ENCODE measurements at regions not wholly inside any gene's neighbourhood (a gene's known extent, or its start where the extent isn't known, plus 50 kb on each side); places are given as distances from the start of the nearest gene placed in this dataset.

DNA sequence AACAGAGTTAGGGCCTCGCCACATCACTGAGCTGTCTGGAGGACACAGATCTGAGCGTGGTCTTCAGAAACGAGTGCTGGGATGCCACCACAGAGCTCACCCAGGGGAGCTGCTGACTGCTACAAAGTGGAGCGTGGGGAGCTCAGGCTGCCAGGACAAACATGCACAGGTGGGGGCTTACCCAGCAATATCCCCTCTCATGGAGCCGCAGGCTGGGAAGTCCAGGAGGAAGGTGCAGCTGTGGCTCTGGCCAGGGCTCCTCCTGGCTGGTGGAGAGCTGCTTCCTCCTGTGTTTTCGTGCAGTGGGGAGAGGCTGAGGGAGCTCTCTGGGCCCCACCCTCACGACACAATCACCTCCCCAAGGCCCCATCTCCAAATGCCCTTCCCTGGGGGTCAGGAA, 368.6 kb upstream of the IRX4 start:
- DNase-seq: no peak

DNA sequence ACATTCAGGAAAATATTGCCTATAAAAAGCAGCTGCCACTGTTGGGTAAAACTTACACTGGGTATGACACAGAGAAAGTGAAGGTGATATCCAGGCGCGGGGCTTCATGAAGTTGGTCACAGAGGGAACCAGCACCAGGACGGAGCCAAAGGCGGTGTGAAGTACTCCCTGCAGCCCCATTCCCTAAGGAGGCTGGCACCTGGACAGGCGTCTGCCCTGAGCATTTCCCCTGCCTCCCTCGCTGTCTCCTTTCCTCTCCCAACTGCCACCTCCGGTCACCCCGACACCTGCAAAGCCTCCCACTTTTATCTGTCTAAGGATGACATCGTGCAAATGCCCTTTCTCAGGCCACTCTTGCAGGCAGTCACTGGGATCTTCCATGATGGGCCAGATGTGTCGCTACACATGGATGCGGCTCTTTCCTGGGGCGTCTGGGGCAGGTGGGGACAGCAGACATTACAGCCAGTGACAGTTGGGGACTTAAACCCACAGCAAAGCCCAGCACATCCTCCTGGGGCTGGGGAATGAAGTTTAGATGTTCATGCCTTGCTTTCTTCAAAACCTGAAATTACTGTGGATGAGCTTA, 367.7 kb upstream of the IRX4 start:
- no peak for DNase-seq

DNA sequence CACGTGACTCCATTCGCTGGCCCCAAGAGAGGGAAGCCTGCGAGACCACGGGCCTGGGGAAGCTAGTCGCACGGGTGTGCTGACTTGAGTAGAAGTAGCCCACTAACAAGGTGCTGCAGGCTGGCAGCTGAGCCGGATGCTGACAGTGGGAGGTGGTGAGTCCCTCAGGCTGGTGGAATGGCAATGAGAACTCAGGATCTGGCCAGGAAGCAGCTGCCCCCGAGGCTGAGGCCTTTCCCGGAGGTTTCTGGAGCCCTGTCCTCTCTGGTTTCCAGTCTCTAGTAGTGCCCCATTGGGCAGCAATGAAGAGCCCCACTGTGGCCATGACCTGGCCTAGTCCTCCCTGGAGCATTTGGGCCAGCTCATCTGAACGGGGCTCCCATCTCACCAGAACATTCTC, 366.7 kb upstream of the IRX4 start:
- no peak for DNase-seq

- no peak for DNase-seq
Measured at GRCh38 chr5:2249026-2249425, 366.3 kb upstream of the IRX4 start.

DNA sequence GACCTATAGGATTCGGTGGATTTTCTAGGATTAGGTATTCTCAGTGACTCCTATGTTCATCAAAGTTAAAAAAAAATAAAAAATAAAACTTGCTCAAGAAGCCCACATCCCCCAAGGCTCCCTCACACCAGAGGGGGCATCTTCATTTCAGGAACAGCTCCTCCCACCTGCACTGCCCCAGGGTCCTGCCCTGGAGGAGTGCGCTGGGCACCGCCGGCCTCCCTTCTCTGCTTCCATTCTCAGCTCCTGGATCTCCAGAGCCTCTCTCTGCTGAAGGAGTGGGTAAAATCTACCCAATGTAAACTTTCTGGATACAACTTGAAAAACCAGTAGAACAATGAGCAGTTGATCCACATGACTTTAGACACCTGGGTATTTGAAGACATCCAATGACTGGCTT, 359.8 kb upstream of the IRX4 start:
- DNase-seq: no peak

DNA sequence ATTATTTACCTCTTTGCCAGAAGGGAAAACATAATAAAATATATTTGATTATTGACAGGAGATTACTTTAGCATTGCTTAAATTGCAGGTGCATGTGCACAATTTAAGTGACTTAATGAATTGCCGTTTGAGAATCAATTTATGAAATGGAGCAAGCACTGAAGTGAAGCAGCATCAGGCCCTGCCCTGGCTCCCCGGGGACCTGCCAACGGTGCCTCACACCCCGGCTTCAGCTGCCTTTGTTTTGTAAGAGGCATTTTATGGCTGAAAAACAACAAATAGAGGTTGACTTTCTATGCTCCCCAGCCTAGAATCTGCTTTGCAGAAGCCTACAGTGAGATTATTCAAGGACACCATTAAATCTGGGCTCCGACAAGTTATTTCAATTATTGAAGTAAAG, 359.1 kb upstream of the IRX4 start:
- no peak for DNase-seq

GRCh38 chr5:2240118-2240904, 357.6 kb upstream of the IRX4 start:
- DNase-seq: no peak

DNA sequence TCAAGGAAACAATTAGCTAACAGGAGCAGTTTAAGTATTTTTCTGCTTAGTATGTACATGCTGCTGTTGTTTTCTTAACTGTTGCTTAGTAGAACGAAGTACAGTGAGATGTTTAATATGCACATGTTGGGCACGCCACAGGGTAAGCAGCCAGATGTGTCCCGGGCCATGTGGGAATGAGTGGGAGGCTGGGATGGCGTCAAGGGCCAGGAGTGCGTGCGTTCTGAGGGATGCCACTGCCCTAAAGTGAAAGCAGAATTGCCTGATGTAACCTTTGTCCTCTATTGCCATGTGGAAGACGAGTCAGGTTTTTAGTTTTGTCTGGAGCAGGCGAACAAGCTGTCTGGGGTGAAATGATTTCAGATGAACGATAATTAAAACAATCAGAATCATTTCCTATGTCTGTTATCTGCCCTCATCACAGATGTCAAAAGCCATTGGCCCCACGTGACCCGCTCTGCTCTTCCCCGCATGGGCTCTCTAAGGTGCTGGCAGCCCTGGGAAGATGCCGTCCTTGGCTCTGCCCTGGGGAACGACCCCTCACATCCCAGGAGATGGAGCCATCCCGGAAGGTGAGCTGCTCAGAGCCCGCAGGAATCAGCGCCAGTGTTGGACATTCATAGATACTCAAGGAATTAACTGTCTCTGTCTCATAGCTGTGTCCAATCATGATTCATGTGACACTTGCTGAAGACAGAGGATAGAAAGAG, 356.6 kb upstream of the IRX4 start:
- no peak for DNase-seq

DNA sequence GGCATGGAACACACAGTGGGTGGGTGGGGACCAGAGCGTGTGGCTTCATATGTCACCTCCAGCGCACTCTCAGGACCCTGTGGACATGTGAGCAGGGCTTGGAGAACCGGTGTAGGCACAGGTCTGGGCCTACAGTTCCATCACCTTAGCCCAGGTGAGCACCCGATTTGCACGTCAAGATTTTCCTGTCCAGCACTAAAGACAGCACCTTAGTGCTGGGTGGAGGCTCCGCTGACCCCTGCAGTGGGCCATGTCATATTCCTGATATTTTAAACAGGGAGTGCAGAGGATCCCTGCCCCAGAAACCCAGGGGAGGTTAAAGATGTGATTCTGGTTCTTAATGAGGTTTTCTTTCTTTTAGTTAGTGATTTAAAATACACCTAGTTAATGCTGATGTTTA, 356.0 kb upstream of the IRX4 start:
- no peak for DNase-seq

GRCh38 chr5:2227433-2227832, 344.7 kb upstream of the IRX4 start:
- DNase-seq: no peak

DNA sequence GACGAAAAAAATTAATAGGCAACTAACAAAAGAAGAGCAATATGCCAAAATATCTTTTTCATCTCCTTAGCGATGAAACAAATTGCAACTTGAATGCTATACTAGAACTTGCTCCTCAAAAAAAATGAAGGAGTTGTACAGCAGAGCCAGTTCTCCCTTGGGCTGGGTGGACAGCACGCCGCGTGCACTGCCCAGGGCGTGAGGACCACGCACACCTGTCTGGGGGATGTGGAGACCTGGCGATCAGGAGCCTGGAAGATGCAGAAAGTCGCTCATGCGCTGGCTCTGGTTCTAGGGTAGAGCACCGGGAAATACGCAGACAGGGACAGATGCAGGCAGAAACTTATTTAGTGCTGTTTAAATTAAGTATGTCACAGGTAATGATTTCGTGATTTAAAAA, 342.0 kb upstream of the IRX4 start:
- DNase-seq: no peak

DNA sequence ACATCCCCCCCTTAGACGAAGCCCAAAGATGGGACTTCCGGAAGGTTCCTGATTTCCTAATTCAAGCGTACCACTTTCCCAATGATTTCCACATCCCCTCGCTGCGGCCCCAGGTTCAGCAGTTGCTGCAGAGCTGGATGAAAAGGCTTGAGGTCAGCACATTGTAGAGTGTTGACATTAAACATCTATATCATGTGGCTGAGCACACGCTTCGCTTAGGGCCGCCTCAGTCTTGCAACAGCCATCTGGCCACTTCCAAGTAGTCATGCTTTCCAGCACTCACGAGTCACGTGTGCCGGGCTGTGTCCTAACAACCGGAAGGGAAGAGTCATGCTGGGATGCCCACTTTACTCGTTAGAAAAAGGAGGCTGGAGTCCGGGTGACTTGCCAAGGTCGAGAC, 340.6 kb upstream of the IRX4 start:
- no peak for DNase-seq

GRCh38 chr5:2222246-2222992, 339.7 kb upstream of the IRX4 start:
- DNase-seq: no peak

DNA sequence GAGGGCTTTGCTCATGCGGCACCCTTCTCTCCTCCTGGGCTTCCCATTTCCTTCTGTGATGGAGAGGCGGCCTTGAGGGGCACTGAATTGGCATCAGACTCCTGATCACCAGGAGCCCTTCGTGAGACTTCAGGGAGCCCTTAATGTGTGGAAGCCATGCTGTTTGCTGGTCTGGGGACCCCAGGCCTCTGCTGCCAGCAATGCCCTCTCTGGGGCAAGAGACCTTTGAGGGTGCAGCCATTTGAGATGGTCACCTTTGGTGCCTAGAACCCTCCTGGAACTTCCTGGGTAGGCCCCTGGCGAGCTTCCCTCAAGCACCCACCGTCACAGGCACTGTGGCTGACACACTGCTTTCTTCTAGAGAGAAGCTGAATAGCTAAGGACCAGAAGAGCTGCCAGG, 338.7 kb upstream of the IRX4 start:
- no peak for DNase-seq

- DNase-seq: no peak
Measured at GRCh38 chr5:2220741-2221140, 338.0 kb upstream of the IRX4 start.

DNA sequence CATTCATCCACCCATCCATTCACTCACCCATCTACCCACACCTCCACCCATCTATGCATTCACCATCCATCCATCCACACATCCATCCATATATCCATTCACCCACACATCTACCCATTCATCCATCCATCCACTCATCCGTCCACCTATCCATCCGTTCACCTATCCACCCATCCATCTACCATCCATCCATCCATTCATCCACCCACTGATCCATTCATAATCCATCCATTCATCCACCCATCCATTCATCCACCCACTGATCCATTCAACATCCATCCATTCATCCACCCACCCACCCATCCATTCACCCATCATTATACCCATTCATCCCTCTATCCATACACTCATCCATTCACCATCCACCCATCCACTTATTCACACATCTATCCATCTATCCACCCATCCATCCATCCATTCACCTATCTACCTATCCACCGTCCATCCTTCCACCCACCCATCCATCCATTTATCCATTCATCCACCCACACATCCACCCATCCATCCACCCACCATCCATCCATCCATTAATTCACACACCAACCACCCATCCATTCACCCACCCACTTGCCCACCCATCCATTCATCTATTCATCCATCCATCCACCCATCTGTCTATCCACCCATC, 336.5 kb upstream of the IRX4 start:
- no peak for DNase-seq

GRCh38 chr5:2217219-2217618, 334.5 kb upstream of the IRX4 start:
- no peak for DNase-seq

DNA sequence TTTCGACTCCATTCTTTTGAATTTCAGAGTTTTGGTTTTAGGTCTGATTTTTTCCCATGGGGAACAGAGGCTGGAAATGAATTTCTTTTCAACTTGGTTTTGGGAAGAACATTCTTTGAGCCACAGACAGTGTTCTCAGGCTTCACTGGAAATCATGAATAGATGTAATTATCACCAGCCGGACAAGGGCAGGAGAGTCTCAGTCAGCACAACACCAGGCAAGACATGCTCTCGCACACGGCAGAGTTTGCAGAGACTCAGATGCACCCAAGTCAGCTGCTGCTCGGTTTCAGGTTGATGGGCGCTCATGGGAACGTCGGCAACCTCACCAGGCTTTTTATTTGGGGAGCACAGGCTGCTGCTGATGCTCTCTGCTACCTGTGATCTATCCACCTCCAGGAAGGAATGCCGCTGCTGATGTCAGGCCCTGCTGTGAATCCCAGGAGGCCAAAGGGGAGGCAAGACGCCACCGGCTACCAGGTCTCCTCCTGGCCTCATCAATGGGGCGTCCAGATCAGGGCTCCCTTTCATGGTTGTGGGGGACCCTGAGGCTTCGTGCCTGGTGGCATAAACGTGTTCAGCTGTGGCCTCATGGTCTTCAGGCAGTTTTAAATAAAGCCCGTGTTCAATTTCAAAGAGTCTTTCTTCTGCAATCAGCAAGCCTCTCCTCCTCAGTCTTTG, 332.3 kb upstream of the IRX4 start:
- no peak for DNase-seq

DNA sequence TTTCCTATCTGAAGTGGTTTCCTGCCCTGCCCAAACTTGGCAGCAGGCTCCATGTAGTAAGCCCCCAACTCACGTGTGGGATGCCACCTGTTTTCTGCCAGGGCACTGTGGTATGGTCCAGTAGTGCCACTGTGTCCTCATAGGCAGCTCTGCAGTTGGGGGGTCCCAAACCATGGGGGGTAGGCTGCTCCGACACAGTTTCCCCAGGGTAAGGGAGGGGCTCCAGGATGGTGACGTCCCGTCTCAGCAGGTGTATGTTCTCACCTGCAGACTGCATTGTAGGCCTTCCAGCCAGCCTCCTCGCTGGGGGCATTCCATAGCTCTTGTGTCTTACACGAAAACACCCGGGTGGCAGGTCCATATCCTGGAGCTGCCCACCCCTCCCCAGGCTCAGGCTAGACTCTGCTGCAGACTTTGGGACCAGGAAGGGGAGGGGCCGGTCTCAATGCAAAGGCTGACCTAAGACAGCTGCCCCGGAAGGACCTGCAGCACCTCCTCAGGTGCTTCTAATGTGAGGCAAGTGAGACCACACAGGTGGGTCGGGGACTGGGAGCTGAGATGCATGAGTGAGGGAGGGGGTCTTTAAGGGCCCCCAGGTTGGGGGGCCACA, 330.5 kb upstream of the IRX4 start:
- DNase-seq: no peak

GRCh38 chr5:2212481-2212880, 329.8 kb upstream of the IRX4 start:
- no peak for DNase-seq

- DNase-seq: no peak
Measured at GRCh38 chr5:2208239-2208544, 325.5 kb upstream of the IRX4 start.
